ENCODE measurements at regions not wholly inside any gene's neighbourhood (a gene's known extent, or its start where the extent isn't known, plus 50 kb on each side); places are given as distances from the start of the nearest gene placed in this dataset.

- TF ChIP-seq CTCF (IDR thresholded peaks at IDR 0.05; ENCODE audit: borderline replicate concordance, extremely low read depth, low read length, poor library complexity, severe bottlenecking) (no peak), EZH2 (IDR thresholded peaks at IDR 0.05; ENCODE audit: borderline replicate concordance, low read depth, low read length, severe bottlenecking) (no peak)
Observed at GRCh38 chrX:34491126-34491525, 166.0 kb downstream of the TMEM47 start.

Data from DND-41 (cell line).